ENCODE measurements at regions not wholly inside any gene's neighbourhood (a gene's known extent, or its start where the extent isn't known, plus 50 kb on each side); places are given as distances from the start of the nearest gene placed in this dataset.

GRCh38 chr7:115499956-115500355 lies 530.6 kb downstream of the TFEC start:
- BruUV-seq (replicated peaks): no TSS peak
- intact Hi-C loops (cut with micrococcal nuclease): no loop called here
- CTCF ChIA-PET: interaction anchor here (0.6 to 1.0 kb wide), 4 partner anchors 132 to 635 kb away, joined by 3 to 4 read pairs (median 3); no protein-coding TSS in a partner anchor
- Mint-ChIP-seq H3K27ac (ENCODE audit: low read depth, unreplicated experiment) (no peak overlapping the region), H3K27me3 (ENCODE audit: insufficient read depth, unreplicated experiment) (peaks cover 87% of the 10 kb centered on the region), H3K4me1 (ENCODE audit: insufficient read depth, unreplicated experiment) (no peaks in the 10 kb centered on the region), H3K36me3 (ENCODE audit: insufficient read depth, unreplicated experiment) (no peaks in the 10 kb centered on the region), H3K4me3 (ENCODE audit: unreplicated experiment) (no peak overlapping the region), H3K9me3 (ENCODE audit: unreplicated experiment) (no peaks in the 10 kb centered on the region)
- TF ChIP-seq CTCF (IDR thresholded peaks at IDR 0.05; ENCODE audit: unreplicated experiment): no peak
- no peak for DNase-seq (ENCODE audit: unreplicated experiment)
- POLR2A ChIA-PET: no interaction called here

GRCh38 chr7:115496006-115496405 lies 534.6 kb downstream of the TFEC start:
- BruUV-seq (replicated peaks): no TSS peak
- H3K9me3 Mint-ChIP-seq (ENCODE audit: unreplicated experiment): no peaks in the 10 kb centered on the region
- DNase-seq (ENCODE audit: unreplicated experiment): no peak
- no peak overlapping the region for H3K4me3 Mint-ChIP-seq (ENCODE audit: unreplicated experiment)
- no peaks in the 10 kb centered on the region for H3K36me3 Mint-ChIP-seq (ENCODE audit: insufficient read depth, unreplicated experiment)
- intact Hi-C loops (cut with micrococcal nuclease): no loop called here
- ChIA-PET CTCF (no interaction called here), POLR2A (no interaction called here)
- H3K27me3 Mint-ChIP-seq (ENCODE audit: insufficient read depth, unreplicated experiment): peaks cover 82% of the 10 kb centered on the region
- no peak for TF ChIP-seq CTCF (IDR thresholded peaks at IDR 0.05; ENCODE audit: unreplicated experiment)
- no peak overlapping the region for H3K27ac Mint-ChIP-seq (ENCODE audit: low read depth, unreplicated experiment)
- no peaks in the 10 kb centered on the region for H3K4me1 Mint-ChIP-seq (ENCODE audit: insufficient read depth, unreplicated experiment)

- DNase-seq (ENCODE audit: unreplicated experiment): no peak
- CTCF ChIA-PET: no interaction called here
- no TSS peak for BruUV-seq (replicated peaks)
- Mint-ChIP-seq H3K9me3 (ENCODE audit: unreplicated experiment) (no peaks in the 10 kb centered on the region), H3K27ac (ENCODE audit: low read depth, unreplicated experiment) (no peak overlapping the region), H3K4me1 (ENCODE audit: insufficient read depth, unreplicated experiment) (no peaks in the 10 kb centered on the region), H3K4me3 (ENCODE audit: unreplicated experiment) (no peak overlapping the region), H3K27me3 (ENCODE audit: insufficient read depth, unreplicated experiment) (peaks cover 69% of the 10 kb centered on the region), H3K36me3 (ENCODE audit: insufficient read depth, unreplicated experiment) (no peaks in the 10 kb centered on the region)
- intact Hi-C loops (cut with micrococcal nuclease): no loop called here
- POLR2A ChIA-PET: no interaction called here
- no peak for TF ChIP-seq CTCF (IDR thresholded peaks at IDR 0.05; ENCODE audit: unreplicated experiment)
These were observed 535.9 kb downstream of the TFEC start for GRCh38 chr7:115494529-115495147.

GRCh38 chr7:115493381-115493780 lies 537.2 kb downstream of the TFEC start:
- no peak for TF ChIP-seq CTCF (IDR thresholded peaks at IDR 0.05; ENCODE audit: unreplicated experiment)
- POLR2A ChIA-PET: no interaction called here
- intact Hi-C loops (cut with micrococcal nuclease): no loop called here
- DNase-seq (ENCODE audit: unreplicated experiment): no peak
- H3K36me3 Mint-ChIP-seq (ENCODE audit: insufficient read depth, unreplicated experiment): no peaks in the 10 kb centered on the region
- H3K4me3 Mint-ChIP-seq (ENCODE audit: unreplicated experiment): no peak overlapping the region
- H3K27ac Mint-ChIP-seq (ENCODE audit: low read depth, unreplicated experiment): no peak overlapping the region
- no TSS peak for BruUV-seq (replicated peaks)
- H3K27me3 Mint-ChIP-seq (ENCODE audit: insufficient read depth, unreplicated experiment): peaks cover 64% of the 10 kb centered on the region
- no peaks in the 10 kb centered on the region for H3K4me1 Mint-ChIP-seq (ENCODE audit: insufficient read depth, unreplicated experiment)
- H3K9me3 Mint-ChIP-seq (ENCODE audit: unreplicated experiment): no peaks in the 10 kb centered on the region
- CTCF ChIA-PET: no interaction called here
